ENCODE measurements at regions not wholly inside any gene's neighbourhood (a gene's known extent, or its start where the extent isn't known, plus 50 kb on each side); places are given as distances from the start of the nearest gene placed in this dataset.

GRCh38 chrX:146355440-146355839 is 454.1 kb upstream of the CXorf51B start:
- no peaks in the 10 kb centered on the region for H3K79me2 ChIP-seq (ENCODE audit: control insufficient read depth, insufficient read depth, low read length)
- no peaks in the 10 kb centered on the region for H3K9me1 ChIP-seq (ENCODE audit: control insufficient read depth, insufficient read depth, low read length)
- H3K36me3 ChIP-seq (ENCODE audit: control insufficient read depth, insufficient read depth, low read length) = no peaks in the 10 kb centered on the region
- TF ChIP-seq MAFF (IDR thresholded peaks at IDR 0.05; ENCODE audit: low read length) (peak; percentile 68), ESRRB (CRISPR knock-in tag; IDR thresholded peaks at IDR 0.05; ENCODE audit: borderline replicate concordance) (no peak), RAD51 (IDR thresholded peaks at IDR 0.05; ENCODE audit: borderline replicate concordance, low read depth) (no peak), MAFK (IDR thresholded peaks at IDR 0.05; ENCODE audit: low read length) (peak; percentile 81), SIX5 (IDR thresholded peaks at IDR 0.05; ENCODE audit: borderline replicate concordance in 1 of 2, insufficient read depth in 1 of 2, low read depth in 1 of 2, low read length in 2 of 2) (no peak), ZNF217 (CRISPR knock-in tag; IDR thresholded peaks at IDR 0.05) (no peak), LCOR (CRISPR knock-in tag; IDR thresholded peaks at IDR 0.05) (no peak), DNMT1 (IDR thresholded peaks at IDR 0.05) (no peak), ZNF316 (IDR thresholded peaks at IDR 0.05) (peak; percentile 38; the same call in 1 of the 2 replicates), ZNF699 (CRISPR knock-in tag; IDR thresholded peaks at IDR 0.05; ENCODE audit: insufficient replicate concordance) (no peak), SNIP1 (IDR thresholded peaks at IDR 0.05; ENCODE audit: low read depth) (no peak)
- H3K4me3 ChIP-seq = no peak overlapping the region
- CTCF ChIA-PET (ENCODE audit: low intra/inter-chr PET ratio) = no interaction called here
- intact Hi-C loops (cut with micrococcal nuclease) = no loop called here
- no peaks in the 10 kb centered on the region for H3K4me1 ChIP-seq (replicated peaks in 1 of 2; ENCODE audit: control insufficient read depth in 2 of 2, insufficient read depth in 2 of 2, low read length in 2 of 2)
- ATAC-seq (no peak), DNase-seq (ENCODE audit: extremely low read depth in 1 of 4, low spot score in 3 of 4) (no peak), FAIRE-seq (no peak)
- H3K27me3 ChIP-seq (ENCODE audit: control insufficient read depth in 2 of 2, insufficient read depth in 2 of 2, low read length in 2 of 2) = no peaks in the 10 kb centered on the region
- H3K27ac ChIP-seq (ENCODE audit: extremely low read depth, low read depth, low read length) = no peak overlapping the region
- H4K20me1 ChIP-seq (replicated peaks; ENCODE audit: control insufficient read depth, insufficient read depth, low read length) = no peaks in the 10 kb centered on the region
- BruUV-seq (replicated peaks) = no TSS peak
- H3K9ac ChIP-seq (ENCODE audit: insufficient read depth in 1 of 2, low read depth in 2 of 2, low read length in 2 of 2) = no peak overlapping the region
- no peak overlapping the region for H3K4me2 ChIP-seq (ENCODE audit: insufficient read depth, low read length)
- H2AFZ ChIP-seq (ENCODE audit: low read depth, low read length) = no peak overlapping the region
- in situ Hi-C loops (cut with MboI) = no loop called here
- no peaks in the 10 kb centered on the region for H3K9me3 ChIP-seq (replicated peaks; ENCODE audit: control insufficient read depth, insufficient read depth, low read depth, low read length)
- POLR2A ChIA-PET = no interaction called here

Data from K562 (cell line).